ENCODE measurements at regions not wholly inside any gene's neighbourhood (a gene's known extent, or its start where the extent isn't known, plus 50 kb on each side); places are given as distances from the start of the nearest gene placed in this dataset.

GRCh38 chr16:5347561-5347960 is 250.0 kb upstream of the EEF2KMT start:
- no peak for TF ChIP-seq BACH2 (CRISPR knock-in tag; IDR thresholded peaks at IDR 0.05; ENCODE audit: borderline replicate concordance)
- ATAC-seq, result no peak

- TF ChIP-seq CSRNP3 (CRISPR knock-in tag; IDR thresholded peaks at IDR 0.05), result no peak
- ATAC-seq, result no peak
Observed at GRCh38 chr16:5336941-5337340, 239.3 kb upstream of the EEF2KMT start.

- TF ChIP-seq ZNF565 (CRISPR knock-in tag; conservative IDR thresholded peaks at IDR 0.05; ENCODE audit: low read depth) (no peak), TSHZ2 (CRISPR knock-in tag; IDR thresholded peaks at IDR 0.05) (no peak), POU6F1 (CRISPR knock-in tag; IDR thresholded peaks at IDR 0.05; ENCODE audit: borderline replicate concordance, low read depth) (no peak), OSR1 (CRISPR knock-in tag; IDR thresholded peaks at IDR 0.05) (no peak), ZFP3 (CRISPR knock-in tag; IDR thresholded peaks at IDR 0.05) (no peak), BACH2 (CRISPR knock-in tag; IDR thresholded peaks at IDR 0.05; ENCODE audit: borderline replicate concordance) (no peak), ESRRG (CRISPR knock-in tag; IDR thresholded peaks at IDR 0.05) (no peak), ZNF8 (CRISPR knock-in tag; IDR thresholded peaks at IDR 0.05) (no peak), PATZ1 (CRISPR knock-in tag; IDR thresholded peaks at IDR 0.05; ENCODE audit: borderline replicate concordance) (no peak), ZFP30 (CRISPR knock-in tag; IDR thresholded peaks at IDR 0.05) (no peak), ZC3H10 (CRISPR knock-in tag; IDR thresholded peaks at IDR 0.05) (no peak), CSRNP3 (CRISPR knock-in tag; IDR thresholded peaks at IDR 0.05) (no peak), RARB (CRISPR knock-in tag; IDR thresholded peaks at IDR 0.05) (no peak), ZNF70 (CRISPR knock-in tag; IDR thresholded peaks at IDR 0.05) (no peak), CSDC2 (CRISPR knock-in tag; IDR thresholded peaks at IDR 0.05) (no peak), TOX (CRISPR knock-in tag; IDR thresholded peaks at IDR 0.05; ENCODE audit: borderline replicate concordance) (no peak), TCF4 (CRISPR knock-in tag; IDR thresholded peaks at IDR 0.05; ENCODE audit: borderline replicate concordance) (no peak), CREB5 (CRISPR knock-in tag; IDR thresholded peaks at IDR 0.05; ENCODE audit: low read depth) (no peak), ISL1 (CRISPR knock-in tag; IDR thresholded peaks at IDR 0.05) (no peak)
- no peak for ATAC-seq
Observed at GRCh38 chr16:5333991-5334390, 236.4 kb upstream of the EEF2KMT start.

Measured in SK-N-SH treated with all-trans-retinoic acid at 6 μM for 48 hours (cell line).